Testis (tissue), 2 donors: ENCODE measurements at regions not wholly inside any gene's neighbourhood (a gene's known extent, or its start where the extent isn't known, plus 50 kb on each side); places are given as distances from the start of the nearest gene placed in this dataset.

Source experiments
- DNase-seq: peaks from one replicate; pipeline ENCODE4 v3.0.0-alpha.2; 2019
- H3K27ac ChIP-seq, 2 donors: fragments of 200-600 bp; sonication (generic); one replicate each; pipeline ENCODE4 v1.5.1; 2019
- H3K27me3 ChIP-seq: fragments of 200-600 bp; sonication (generic); one replicate; pipeline ENCODE4 v1.5.1; 2019
- H3K36me3 ChIP-seq: fragments of 200-600 bp; sonication (generic); one replicate; pipeline ENCODE4 v1.5.1; 2017; ENCODE audit warnings: low read depth; ENCODE audit errors: missing control alignments
- H3K4me1 ChIP-seq: fragments of 200-600 bp; sonication (generic); one replicate; pipeline ENCODE4 v1.5.1; 2019
- H3K4me3 ChIP-seq, 2 donors: fragments of 200-600 bp; sonication (generic); one replicate each; pipeline ENCODE4 v1.5.1; 2017 to 2019
- H3K9me3 ChIP-seq: fragments of 200-600 bp; sonication (generic); one replicate; pipeline ENCODE4 v1.5.1; 2017
- CTCF ChIP-seq, 3 experiments: fragments of 450-650 bp in 2 of 3; fragments of 200-600 bp in 1 of 3; sonication (generic) in 1 of 3; IDR thresholded peaks; one replicate each; pipeline ENCODE4 v1.5.1; 2016 to 2019; ENCODE audit warnings: antibody characterized with exemption in 3 of 3, mild to moderate bottlenecking in 2 of 3, moderate library complexity in 1 of 3
- POLR2A ChIP-seq: fragments of 450-650 bp; IDR thresholded peaks from one replicate; pipeline ENCODE4 v1.6.1; 2017; ENCODE audit warnings: antibody characterized with exemption, mild to moderate bottlenecking, moderate library complexity
- WGBS, 2 donors: methylation state at CpG; one replicate each; pipeline ENCODE4 v1.1.5; 2018; 5-methylcytosine and 5-hydroxymethylcytosine counted together
- intact Hi-C: fragments of 100-400 bp; cut with DNase I; formaldehyde crosslinking; loops from one replicate; pipeline ENCODE4 v1.15.1; 2023; ENCODE audit warnings: low total_unique reads

- intact Hi-C loops: no loop called here
- Histone ChIP-seq H3K4me3 (no peak overlapping the region), H3K4me1 (no peaks in the 10 kb centered on the region), H3K36me3 (no peaks in the 10 kb centered on the region), H3K9me3 (no peaks in the 10 kb centered on the region), H3K27ac (no peak overlapping the region), H3K27me3 (no peaks in the 10 kb centered on the region)
- no peak for DNase-seq
- 77 to 86% methylated on average over 2 of the region's 2 CpGs for WGBS, 2 donors
- TF ChIP-seq CTCF (IDR thresholded peaks at IDR 0.05) (no peak), POLR2A (no peak)
These were observed 506.3 kb upstream of the WWC1 start for GRCh38 chr5:167785106-167785505.

GRCh38 chr5:167785901-167786300, 505.5 kb upstream of the WWC1 start:
- Histone ChIP-seq H3K27ac (no peak overlapping the region), H3K4me3 (no peak overlapping the region), H3K36me3 (no peaks in the 10 kb centered on the region), H3K27me3 (no peaks in the 10 kb centered on the region), H3K9me3 (no peaks in the 10 kb centered on the region), H3K4me1 (no peaks in the 10 kb centered on the region)
- WGBS, 2 donors: 80 to 83% methylated on average over 1 of the region's 1 CpG
- no peak for DNase-seq
- TF ChIP-seq POLR2A (no peak), CTCF (IDR thresholded peaks at IDR 0.05) (no peak)
- intact Hi-C loops: no loop called here

- no peaks in the 10 kb centered on the region for H3K36me3 ChIP-seq
- WGBS, 2 donors: 76 to 83% methylated on average over 2 of the region's 2 CpGs
- H3K27me3 ChIP-seq: no peaks in the 10 kb centered on the region
- H3K4me1 ChIP-seq: no peaks in the 10 kb centered on the region
- H3K9me3 ChIP-seq: no peaks in the 10 kb centered on the region
- H3K27ac ChIP-seq: no peak overlapping the region
- H3K4me3 ChIP-seq: no peak overlapping the region
- TF ChIP-seq CTCF (IDR thresholded peaks at IDR 0.05) (no peak), POLR2A (no peak)
- intact Hi-C loops: no loop called here
- DNase-seq: no peak
These were observed 504.4 kb upstream of the WWC1 start for GRCh38 chr5:167786871-167787578.

- H3K27ac ChIP-seq: no peak overlapping the region
- H3K9me3 ChIP-seq: no peaks in the 10 kb centered on the region
- DNase-seq: no peak
- WGBS, 2 donors: 62 to 64% methylated on average over 7 of the region's 7 CpGs
- no peaks in the 10 kb centered on the region for H3K4me1 ChIP-seq
- TF ChIP-seq POLR2A: no peak
- TF ChIP-seq CTCF (IDR thresholded peaks at IDR 0.05): no peak
- intact Hi-C loops: no loop called here
- H3K4me3 ChIP-seq: no peak overlapping the region
- H3K27me3 ChIP-seq: no peaks in the 10 kb centered on the region
- H3K36me3 ChIP-seq: no peaks in the 10 kb centered on the region
These were observed 501.4 kb upstream of the WWC1 start for GRCh38 chr5:167790045-167790444.
